GM18498 (cell line): ENCODE measurements at regions not wholly inside any gene's neighbourhood (a gene's known extent, or its start where the extent isn't known, plus 50 kb on each side); places are given as distances from the start of the nearest gene placed in this dataset.
A peak's percentile ranks its signal among the peaks of the same experiment; 100 is the strongest.
"Not testable (repeated sequence)": the region's sequence is repeated elsewhere in the genome, so short reads cannot be mapped to it uniquely, and the experiment has no call there.

ENCODE experiments used
- ATAC-seq: cut with Tn5 transposase; IDR thresholded peaks from one replicate; pipeline ENCODE4 v1.9.1; 2021; ENCODE audit warnings: mild to moderate bottlenecking, moderate library complexity; ENCODE audit not compliant: unreplicated experiment

- ATAC-seq: peak; percentile 85
Observed at GRCh38 chr7:65722361-65722792, 150.5 kb upstream of the VKORC1L1 start.

DNA sequence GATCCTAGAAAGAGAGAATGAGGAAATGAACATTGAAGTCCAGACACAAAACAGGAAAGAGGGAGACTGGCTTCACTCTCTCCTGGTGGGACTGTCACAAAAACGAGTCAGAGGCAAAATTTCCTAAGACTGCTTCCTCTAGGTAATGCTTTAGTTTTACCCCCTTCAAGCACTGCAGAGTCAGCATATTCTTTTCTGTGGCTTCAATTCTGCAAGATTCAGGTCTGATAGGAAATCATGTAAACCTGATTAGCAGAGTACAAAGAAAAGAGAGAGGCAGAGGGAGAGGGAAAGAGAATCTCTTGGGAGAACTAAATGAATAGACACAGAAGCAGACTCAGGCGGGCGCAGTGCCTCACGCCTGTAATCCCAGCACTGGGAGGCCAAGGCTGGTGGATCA lies 145.7 kb upstream of the VKORC1L1 start:
- not testable (repeated sequence) for ATAC-seq

- ATAC-seq: no peak
Observed at GRCh38 chr7:65731129-65731528, 141.7 kb upstream of the VKORC1L1 start.

DNA sequence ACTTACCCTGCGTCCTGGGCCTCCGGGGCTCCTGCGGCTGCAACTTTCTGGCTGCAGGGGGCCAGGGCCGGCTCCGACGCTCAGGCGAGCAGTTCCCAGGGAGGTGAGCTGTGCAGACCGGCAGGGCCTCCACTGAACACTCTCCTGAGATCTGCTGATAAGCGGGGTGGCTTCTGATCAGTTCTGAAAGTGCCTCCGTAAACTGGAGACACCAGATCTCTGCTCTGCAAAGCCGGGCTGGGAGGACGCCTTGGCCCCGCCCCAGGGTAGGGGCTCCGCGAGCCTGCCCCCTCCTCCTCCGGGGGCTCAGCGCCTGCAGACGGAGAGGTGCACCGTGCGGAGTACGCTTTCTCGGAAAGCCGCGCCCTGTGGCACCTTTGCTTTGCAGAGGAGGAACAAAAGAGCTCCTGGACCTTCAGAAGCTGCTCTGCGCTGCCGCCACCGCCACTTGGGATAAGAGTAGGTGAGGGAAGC lies 141.3 kb upstream of the VKORC1L1 start:
- no peak for ATAC-seq

- ATAC-seq: no peak
Observed at GRCh38 chr7:65744406-65744805, 128.5 kb upstream of the VKORC1L1 start.

DNA sequence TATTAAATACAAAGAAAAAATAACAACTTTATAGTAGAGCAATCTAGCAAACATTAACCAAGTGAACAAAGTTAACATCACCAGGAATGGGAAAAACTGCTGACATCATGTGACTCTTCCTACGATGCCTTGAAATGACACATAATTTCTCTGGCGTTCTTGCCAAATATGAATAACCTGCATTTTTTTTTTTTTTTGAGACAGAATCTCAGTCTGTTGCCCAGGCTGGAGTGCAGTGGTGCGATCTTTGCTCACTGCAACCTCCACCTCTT lies 126.5 kb upstream of the VKORC1L1 start:
- no peak for ATAC-seq

- ATAC-seq: no peak
Observed at GRCh38 chr7:65749039-65749438, 123.8 kb upstream of the VKORC1L1 start.

- ATAC-seq: no peak
Observed at GRCh38 chr7:65749518-65749917, 123.4 kb upstream of the VKORC1L1 start.

- ATAC-seq: peak; percentile 99
Observed at GRCh38 chr7:65750511-65751344, 122.1 kb upstream of the VKORC1L1 start.

DNA sequence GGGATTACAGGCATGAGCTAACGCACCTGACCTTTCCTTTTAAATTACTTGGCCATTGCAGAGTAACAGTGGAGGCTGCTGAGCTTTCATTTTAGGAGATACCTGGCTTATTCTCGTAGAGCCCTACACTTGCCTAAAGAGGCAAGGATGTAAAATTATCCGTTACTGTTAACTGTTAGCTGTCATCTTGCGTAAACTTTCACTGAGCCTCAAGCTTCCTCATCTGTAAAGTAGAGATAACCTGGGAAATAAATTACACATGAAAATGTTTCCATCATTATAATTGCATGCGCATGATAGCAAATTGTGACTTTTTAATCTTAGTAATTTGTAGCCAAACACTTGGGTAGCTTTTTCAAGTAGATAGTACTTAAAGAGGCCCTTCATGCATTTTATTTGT lies 118.8 kb upstream of the VKORC1L1 start:
- ATAC-seq: not testable (repeated sequence)

GRCh38 chr7:65758991-65759390 lies 113.9 kb upstream of the VKORC1L1 start:
- ATAC-seq: not testable (repeated sequence)

- not testable (repeated sequence) for ATAC-seq
Observed at GRCh38 chr7:65762712-65763111, 110.2 kb upstream of the VKORC1L1 start.

DNA sequence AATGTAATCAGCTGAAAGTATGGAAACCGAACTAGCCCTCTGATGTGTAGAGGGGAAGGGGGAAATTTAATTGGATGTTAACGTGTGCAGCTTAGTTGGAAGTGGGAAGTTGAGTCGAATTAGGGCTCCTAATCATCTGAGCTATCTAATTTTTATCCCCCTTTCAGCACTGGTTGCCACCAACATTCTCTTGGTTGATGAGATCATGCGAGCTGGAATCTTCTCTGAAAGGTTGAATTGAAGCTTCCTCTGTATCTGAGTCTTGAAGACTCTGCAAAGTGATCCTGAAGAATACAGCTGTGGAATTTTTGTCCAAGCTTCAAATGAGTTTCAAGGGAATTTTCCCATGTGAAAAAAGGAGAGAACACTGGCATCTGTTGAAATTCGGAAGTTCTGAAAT lies 109.8 kb upstream of the VKORC1L1 start:
- not testable (repeated sequence) for ATAC-seq

DNA sequence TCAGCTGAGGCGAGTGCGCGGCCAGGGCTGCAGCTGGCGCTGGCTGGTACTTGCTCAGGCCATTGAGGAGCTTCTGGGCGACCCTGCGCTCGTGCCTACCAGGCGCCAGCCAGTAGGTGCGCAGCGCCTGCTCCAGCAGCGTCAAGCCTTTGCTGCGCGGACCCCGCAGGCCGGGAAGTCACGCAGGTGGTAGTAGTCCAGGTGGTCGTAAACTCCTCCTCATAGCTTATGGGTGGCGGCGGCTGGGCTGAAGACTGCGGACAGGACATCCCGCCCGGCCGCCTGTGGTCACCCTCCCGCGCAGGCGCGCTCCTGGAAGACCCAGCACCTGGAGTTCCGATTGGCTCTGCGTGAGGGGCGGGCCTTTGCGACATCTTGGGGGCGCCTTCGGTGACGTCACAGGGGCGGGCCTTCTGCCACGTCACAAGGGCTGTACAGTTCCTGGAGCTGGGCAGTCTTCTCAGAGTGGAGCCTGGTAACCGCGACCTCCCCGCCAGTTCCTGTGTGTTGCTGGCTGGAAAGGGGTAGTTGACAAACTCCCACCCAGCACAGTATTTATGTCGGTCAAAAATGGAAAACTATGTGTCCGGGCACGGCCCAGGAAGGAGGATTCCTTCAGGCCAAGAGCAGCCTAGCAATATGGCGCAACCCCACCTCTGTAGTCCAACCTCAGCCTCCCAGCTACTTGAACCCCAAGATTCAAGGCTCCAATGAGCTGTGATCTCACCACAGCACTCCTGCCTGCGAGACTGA lies 102.2 kb upstream of the VKORC1L1 start:
- ATAC-seq: peak; percentile 99

GRCh38 chr7:65771226-65771569 lies 101.7 kb upstream of the VKORC1L1 start:
- ATAC-seq: not testable (repeated sequence)

DNA sequence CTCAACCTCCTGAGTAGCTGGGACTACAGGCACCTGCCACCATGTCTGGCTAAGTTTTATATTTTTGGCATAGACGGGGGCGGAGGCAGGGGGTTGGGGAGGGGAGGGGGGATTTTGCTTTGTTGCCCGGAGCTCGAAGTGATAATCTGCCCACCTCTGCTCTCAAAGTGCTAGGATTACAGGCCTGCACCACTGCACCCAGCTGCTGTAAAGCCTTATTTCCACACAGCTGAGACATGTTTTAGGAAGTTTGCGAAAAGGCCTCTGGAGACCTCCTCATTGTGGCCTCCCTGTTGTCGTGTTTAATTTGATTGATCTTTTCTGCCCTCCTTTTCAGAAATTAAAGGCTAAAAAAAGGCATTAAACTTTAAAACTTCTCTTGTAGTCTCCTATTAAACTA lies 96.2 kb upstream of the VKORC1L1 start:
- ATAC-seq: not testable (repeated sequence)

DNA sequence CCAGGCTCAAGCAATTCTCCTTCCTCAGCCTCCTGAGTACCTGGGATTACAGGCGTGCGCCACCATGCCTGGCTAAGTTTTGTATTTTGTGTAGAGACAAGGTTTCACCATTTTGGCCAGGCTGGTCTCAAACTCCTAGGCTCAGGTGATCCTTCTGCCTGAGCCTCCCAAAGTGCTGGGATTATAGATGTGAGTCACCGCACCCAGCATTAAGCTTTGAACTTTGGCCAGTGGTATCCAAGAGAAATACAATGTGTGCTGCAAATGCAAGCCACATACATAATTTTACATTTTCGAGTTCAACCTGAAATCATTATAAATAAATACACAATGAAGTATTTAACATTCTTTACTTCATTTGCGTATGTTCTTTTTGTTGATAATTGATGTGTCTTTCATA lies 82.9 kb upstream of the VKORC1L1 start:
- not testable (repeated sequence) for ATAC-seq

- not testable (repeated sequence) for ATAC-seq
Observed at GRCh38 chr7:65791788-65792187, 81.1 kb upstream of the VKORC1L1 start.

DNA sequence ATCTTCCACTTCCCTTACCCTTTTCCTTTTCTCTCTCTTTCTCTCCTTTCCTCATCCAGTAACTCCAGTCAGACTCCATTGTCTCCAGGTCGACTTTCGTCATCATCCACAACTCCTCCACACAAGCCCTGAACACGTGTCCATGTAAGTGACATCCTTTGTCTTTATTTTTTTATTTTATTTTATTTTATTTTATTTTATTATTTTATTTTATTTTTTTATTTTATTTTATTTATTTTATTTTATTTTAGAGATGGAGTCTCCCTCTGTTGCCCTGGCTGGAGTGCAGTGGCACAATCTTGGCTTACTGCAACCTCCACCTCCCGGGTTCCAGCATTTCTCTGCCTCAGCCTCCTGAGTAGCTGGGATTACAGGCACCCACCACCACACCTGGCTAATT lies 80.1 kb upstream of the VKORC1L1 start:
- not testable (repeated sequence) for ATAC-seq

DNA sequence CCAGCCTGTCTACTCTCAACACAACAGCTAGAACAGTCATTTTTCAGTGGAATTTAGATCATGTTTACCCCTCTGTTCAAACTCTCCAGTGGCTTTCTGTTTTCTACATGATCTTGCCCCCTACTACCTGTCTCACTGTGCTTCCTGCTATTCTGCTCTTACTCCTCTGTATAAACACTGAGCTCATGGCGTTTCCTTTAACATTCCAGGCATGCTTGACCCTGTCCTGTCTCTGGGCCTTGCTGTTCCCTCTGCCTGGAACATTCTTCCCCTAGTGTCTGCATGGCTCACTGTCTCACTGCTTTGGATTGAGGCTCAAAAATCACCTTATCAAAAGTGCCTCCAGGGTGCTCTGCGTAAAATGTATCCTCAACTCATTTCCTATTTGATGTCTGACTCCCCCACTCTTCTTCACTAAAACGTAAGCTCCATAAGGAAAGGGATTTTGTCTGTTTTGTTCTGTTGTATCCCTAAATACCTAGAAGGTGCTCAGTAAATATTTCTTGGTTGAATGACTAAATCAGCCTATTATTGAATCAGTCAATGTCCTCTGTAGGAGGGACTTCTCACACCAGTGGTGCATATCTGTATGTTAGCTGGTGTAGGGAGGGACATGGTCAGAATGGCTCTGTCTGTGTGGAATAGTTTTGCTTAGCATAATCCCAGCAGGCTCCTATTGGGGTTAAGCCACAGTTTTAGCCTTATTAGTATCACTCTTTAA lies 78.0 kb upstream of the VKORC1L1 start:
- not testable (repeated sequence) for ATAC-seq

DNA sequence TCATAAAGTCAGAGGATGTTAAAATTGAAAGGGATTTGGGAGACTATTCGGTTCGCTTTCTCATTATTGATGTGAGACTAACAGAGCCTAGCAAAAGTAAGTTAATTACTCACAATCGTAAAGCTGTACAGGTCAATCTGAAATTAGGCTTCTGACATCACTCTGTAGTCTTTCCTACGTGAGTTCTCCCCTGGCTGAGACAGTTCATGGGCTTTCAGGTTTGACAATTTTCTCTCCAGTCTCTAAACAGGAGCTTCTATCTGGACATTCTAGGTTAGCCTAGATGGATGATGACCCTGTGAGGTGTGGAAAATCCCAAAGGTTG lies 77.5 kb upstream of the VKORC1L1 start:
- not testable (repeated sequence) for ATAC-seq

GRCh38 chr7:65796205-65796604 lies 76.7 kb upstream of the VKORC1L1 start:
- ATAC-seq: no peak
